Activated naive CD4-positive, alpha-beta T cell treated with anti-CD3 and anti-CD28 coated beads, Interleukin-2, amount 50 U/mL, for 16 hours (primary cell): ENCODE measurements at regions not wholly inside any gene's neighbourhood (a gene's known extent, or its start where the extent isn't known, plus 50 kb on each side); places are given as distances from the start of the nearest gene placed in this dataset.

Experiments
- DNase-seq: peaks from one replicate; pipeline ENCODE4 v3.0.0-alpha.2; 2020

DNA sequence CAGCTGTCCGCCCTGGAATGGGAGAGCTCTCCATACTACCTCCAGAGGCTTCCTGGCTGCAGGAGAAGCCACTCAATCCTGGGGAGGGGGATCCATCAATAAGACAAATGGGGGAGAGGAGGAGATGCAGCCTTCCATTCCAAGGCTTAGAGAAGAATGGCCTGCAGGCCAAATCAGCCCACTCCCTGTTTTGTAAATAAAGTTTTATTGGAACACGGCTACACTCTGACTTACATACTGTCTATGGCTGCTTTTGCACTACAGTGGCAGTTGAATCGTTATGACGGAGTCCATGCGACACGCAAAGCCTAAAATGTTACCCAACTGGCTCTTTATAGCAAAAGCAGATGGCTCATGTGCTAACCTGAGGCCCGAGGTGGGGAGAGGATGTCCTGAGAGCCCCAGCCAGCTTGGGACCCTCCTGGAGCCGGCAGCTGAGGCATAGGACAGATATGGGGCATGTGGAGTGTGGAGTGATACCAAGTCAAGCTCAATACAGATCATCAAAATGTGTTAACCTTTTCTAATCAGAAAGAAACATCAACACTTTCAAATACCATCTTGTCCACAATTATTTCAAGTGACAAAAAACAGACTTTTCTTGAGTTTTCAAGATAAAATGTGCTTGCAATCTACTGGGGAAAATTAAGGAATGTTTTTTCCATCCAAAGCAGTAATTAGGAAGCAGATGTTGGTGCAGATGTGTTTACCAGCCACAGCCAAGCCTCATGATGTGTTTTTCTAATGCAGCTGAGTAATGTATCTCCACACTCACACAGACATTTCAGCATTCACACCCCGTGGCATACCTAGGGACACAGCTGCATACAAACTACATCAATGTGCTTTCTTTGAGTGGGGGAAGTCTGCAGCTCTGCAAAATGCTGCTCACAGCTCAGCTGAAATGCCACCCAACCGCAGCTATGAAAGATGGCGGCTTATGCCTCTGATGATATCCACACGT is 181.6 kb downstream of the SHANK2 start:
- no peak for DNase-seq

GRCh38 chr11:71068963-71069362 is 183.4 kb downstream of the SHANK2 start:
- no peak for DNase-seq

GRCh38 chr11:71067753-71068152 is 184.6 kb downstream of the SHANK2 start:
- no peak for DNase-seq

GRCh38 chr11:71066311-71066710 is 186.1 kb downstream of the SHANK2 start:
- no peak for DNase-seq

DNA sequence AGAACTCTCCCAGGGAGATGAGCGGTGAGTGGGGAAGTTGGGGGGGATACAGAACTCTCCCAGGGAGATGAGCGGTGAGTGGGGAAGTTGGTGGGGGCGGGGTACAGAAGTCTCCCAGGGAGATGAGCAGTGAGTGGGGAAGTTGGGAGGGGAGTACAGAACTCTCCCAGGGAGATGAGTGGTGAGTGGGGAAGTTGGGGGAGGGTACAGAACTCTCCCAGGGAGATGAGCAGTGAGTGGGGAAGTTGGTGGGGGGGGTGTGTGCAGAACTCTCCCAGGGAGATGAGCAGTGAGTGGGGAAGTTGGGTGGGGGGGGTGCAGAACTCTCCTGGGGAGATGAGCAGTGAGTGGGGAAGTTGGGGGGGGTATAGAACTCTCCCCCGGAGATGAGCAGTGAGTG is 186.5 kb downstream of the SHANK2 start:
- no peak for DNase-seq

DNA sequence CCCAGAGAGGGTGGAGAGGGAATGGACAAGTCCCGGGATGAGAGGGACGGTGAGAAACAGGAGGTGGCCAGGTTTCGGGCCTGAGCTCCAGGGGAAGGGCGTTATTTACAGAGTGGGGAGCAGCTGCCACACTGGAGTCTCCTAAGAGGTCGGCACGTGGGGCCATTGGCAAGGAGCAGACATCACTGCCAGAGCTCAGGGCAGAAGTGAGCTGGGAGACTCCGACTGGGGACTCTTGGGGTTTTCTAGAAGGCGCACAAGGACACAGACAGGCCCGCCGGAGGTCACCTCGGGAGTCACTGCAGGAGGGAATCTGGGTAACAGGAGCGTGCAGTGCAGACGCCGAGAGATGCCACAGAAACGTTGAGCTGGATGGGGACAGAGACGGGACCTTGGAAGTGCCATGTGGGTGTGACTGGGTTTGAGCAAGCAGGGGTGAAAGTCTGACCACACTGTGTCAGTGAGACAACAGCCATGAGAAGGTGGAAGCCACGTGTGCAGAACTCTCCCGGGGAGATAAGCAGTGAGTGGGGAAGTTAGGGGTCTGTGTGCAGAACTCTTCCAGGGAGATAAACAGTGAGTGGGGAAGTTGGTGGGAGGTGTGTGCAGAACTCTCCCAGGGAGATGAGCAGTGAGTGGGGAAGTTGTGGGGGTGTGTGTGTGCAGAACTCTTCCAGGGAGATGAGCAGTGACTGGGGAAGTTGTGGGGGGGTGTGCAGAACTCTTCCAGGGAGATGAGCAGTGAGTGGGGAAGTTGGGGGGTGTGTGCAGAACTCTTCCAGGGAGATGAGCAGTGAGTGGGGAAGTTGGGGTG is 187.5 kb downstream of the SHANK2 start:
- no peak for DNase-seq

DNA sequence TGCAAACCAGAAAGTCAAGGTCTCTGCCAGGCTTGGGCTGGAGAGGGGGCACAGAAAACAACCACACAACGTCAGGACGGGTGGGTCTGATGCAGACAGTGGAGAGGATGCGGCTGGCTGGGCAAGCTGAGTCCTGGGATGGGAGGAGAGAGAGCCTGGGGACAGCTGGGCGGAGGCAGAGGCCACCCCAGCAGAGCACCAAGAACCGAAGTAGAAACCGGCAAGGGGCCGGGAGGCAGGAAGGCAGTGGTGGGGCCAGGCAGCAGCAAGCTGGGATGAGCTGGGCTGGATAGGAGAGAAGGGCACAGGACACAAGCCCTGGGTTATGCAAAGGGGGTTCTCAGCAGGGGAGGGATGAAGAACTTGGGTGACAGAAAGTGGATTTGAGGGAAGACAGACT is 188.2 kb downstream of the SHANK2 start:
- DNase-seq, result no peak

GRCh38 chr11:71063129-71063528 is 189.2 kb downstream of the SHANK2 start:
- DNase-seq, result no peak

DNA sequence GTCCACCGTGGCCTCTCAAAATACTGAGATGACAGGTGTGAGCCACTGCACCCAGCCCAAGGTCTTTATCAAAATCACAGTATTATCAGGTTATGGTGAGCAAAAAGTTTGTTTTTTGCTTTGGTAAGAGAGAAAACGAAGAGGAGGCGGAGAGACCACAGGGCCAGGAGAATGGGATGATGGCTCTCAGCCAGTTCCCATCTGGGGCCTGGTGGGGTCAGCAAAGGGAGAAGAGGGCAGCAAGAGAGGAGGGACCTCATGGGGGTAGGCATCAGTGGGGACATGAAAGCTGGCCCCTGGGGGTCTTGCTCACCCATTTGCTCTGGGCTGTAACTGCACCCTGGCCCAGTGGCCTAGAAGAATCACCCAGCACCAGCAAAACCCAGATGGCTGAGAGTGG is 190.2 kb downstream of the SHANK2 start:
- DNase-seq, result no peak

DNA sequence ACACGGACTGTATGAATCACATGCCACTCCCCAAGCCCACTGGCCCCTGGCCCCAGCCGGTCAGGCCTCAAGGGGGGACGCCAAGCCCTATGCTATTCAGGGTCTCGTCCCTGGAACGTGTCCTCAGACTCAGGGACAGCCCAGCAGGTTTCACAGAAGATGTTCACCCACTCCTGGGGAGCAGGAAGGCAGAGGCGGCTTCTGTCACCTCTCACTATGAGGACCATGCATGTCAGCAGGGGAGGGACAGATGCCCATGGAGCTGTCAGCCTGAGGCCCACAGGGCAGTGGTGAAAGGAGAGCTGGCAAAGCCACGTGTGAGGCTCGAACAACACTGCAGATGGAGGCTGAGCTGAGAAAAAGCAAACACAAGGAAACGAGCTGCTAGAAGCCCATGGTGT is 192.0 kb downstream of the SHANK2 start:
- DNase-seq, result no peak

GRCh38 chr11:71059662-71060061 is 192.7 kb downstream of the SHANK2 start:
- no peak for DNase-seq

GRCh38 chr11:71055925-71056324 is 196.5 kb downstream of the SHANK2 start:
- no peak for DNase-seq
